GM23248 (cell line): ENCODE measurements at regions not wholly inside any gene's neighbourhood (a gene's known extent, or its start where the extent isn't known, plus 50 kb on each side); places are given as distances from the start of the nearest gene placed in this dataset.

Experiments
- DNase-seq: peaks from one replicate; pipeline ENCODE4 v3.0.0-alpha.2; 2015
- H2AFZ ChIP-seq: fragments of 200-600 bp; sonication (generic); 2 replicates; pipeline ENCODE4 v1.6.1; 2016; ENCODE audit warnings: antibody characterized with exemption
- H3F3A ChIP-seq: fragments of 200-600 bp; sonication (generic); 2 replicates; pipeline ENCODE4 v1.6.1; 2016; ENCODE audit warnings: mild to moderate bottlenecking, antibody characterized with exemption, mixed run types; ENCODE audit not compliant: insufficient read depth
- H3K27ac ChIP-seq: fragments of 200-600 bp; sonication (generic); 2 replicates; pipeline ENCODE4 v1.5.1; 2016; ENCODE audit warnings: mild to moderate bottlenecking
- H3K27me3 ChIP-seq: fragments of 200-600 bp; sonication (generic); replicated peaks from 2 replicates; pipeline ENCODE4 v1.6.1; 2016; ENCODE audit warnings: mild to moderate bottlenecking; ENCODE audit not compliant: insufficient read depth
- H3K36me3 ChIP-seq: fragments of 200-600 bp; sonication (generic); 2 replicates; pipeline ENCODE4 v1.6.1; 2016; ENCODE audit warnings: low read depth, mild to moderate bottlenecking
- H3K4me1 ChIP-seq: fragments of 200-600 bp; sonication (generic); 2 replicates; pipeline ENCODE4 v1.6.1; 2016; ENCODE audit warnings: mild to moderate bottlenecking; ENCODE audit not compliant: insufficient read depth
- H3K4me2 ChIP-seq: fragments of 200-600 bp; sonication (generic); one replicate; pipeline ENCODE4 v1.6.1; 2016; ENCODE audit warnings: mild to moderate bottlenecking; ENCODE audit not compliant: unreplicated experiment
- H3K4me3 ChIP-seq: fragments of 200-600 bp; sonication (generic); 2 replicates; pipeline ENCODE4 v1.5.1; 2016; ENCODE audit warnings: mild to moderate bottlenecking
- H3K79me2 ChIP-seq: fragments of 200-600 bp; sonication (generic); 2 replicates; pipeline ENCODE4 v1.6.1; 2016; ENCODE audit warnings: mild to moderate bottlenecking; ENCODE audit not compliant: insufficient read depth
- H3K9ac ChIP-seq: fragments of 200-600 bp; sonication (generic); 2 replicates; pipeline ENCODE4 v1.6.1; 2016; ENCODE audit warnings: mild to moderate bottlenecking
- H3K9me2 ChIP-seq: fragments of 200-600 bp; sonication (generic); 2 replicates; pipeline ENCODE4 v1.6.1; 2016; ENCODE audit warnings: mixed run types, mild to moderate bottlenecking, moderate library complexity; ENCODE audit not compliant: insufficient read depth
- H3K9me3 ChIP-seq: fragments of 200-600 bp; sonication (generic); one replicate; pipeline ENCODE4 v1.6.1; 2017; ENCODE audit warnings: low read depth
- H4K20me1 ChIP-seq: fragments of 200-600 bp; sonication (generic); 2 replicates; pipeline ENCODE4 v1.6.0; 2016; ENCODE audit not compliant: insufficient read depth
- EZH2 ChIP-seq: fragments of 200-600 bp; sonication (generic); IDR thresholded peaks from 2 replicates; pipeline ENCODE4 v1.6.1; 2018; ENCODE audit warnings: antibody characterized with exemption, mild to moderate bottlenecking; ENCODE audit not compliant: insufficient read depth, poor library complexity, severe bottlenecking
- EZH2phosphoT487 ChIP-seq: fragments of 200-600 bp; sonication (generic); IDR thresholded peaks from 2 replicates; pipeline ENCODE4 v1.6.1; 2018; ENCODE audit warnings: antibody characterized with exemption, moderate library complexity, mild to moderate bottlenecking, low read depth; ENCODE audit not compliant: insufficient read depth
- WGBS, 2 experiments: methylation state at CpG; one replicate each; pipeline ENCODE4 v1.1.6; 2015 to 2017; ENCODE audit warnings: low lambda C conversion rate in 2 of 2, low coverage in 1 of 2; ENCODE audit errors: missing lambda C conversion rate in 2 of 2; 5-methylcytosine and 5-hydroxymethylcytosine counted together
- in situ Hi-C: fragments of 300-500 bp; cut with MboI; formaldehyde crosslinking; loops from 2 replicates; pipeline ENCODE4 v1.15.0; 2020

GRCh38 chr17:14859542-14859941 is 405.6 kb downstream of the PMP22 start:
- Histone ChIP-seq H4K20me1 (no peaks in the 10 kb centered on the region), H3K4me2 (no peak overlapping the region), H3K4me3 (no peak overlapping the region), H3K4me1 (no peaks in the 10 kb centered on the region), H3F3A (no peaks in the 10 kb centered on the region), H3K36me3 (no peaks in the 10 kb centered on the region), H3K27me3 (no peaks in the 10 kb centered on the region), H3K9me3 (no peaks in the 10 kb centered on the region), H3K27ac (no peak overlapping the region), H3K9ac (no peak overlapping the region), H3K79me2 (no peaks in the 10 kb centered on the region), H2AFZ (no peak overlapping the region), H3K9me2 (no peaks in the 10 kb centered on the region)
- in situ Hi-C loops: no loop called here
- 35 to 40% methylated on average over 3 of the region's 3 CpGs for WGBS, 2 experiments
- peak; percentile 16 for DNase-seq
- TF ChIP-seq EZH2phosphoT487: no peak
- no peak for TF ChIP-seq EZH2

- no peaks in the 10 kb centered on the region for H3K36me3 ChIP-seq
- H3K79me2 ChIP-seq: no peaks in the 10 kb centered on the region
- H2AFZ ChIP-seq: no peak overlapping the region
- H3K9ac ChIP-seq: no peak overlapping the region
- no peaks in the 10 kb centered on the region for H3K9me3 ChIP-seq
- TF ChIP-seq EZH2 (no peak), EZH2phosphoT487 (no peak)
- no peaks in the 10 kb centered on the region for H3K27me3 ChIP-seq
- no peaks in the 10 kb centered on the region for H3K9me2 ChIP-seq
- no peak overlapping the region for H3K4me2 ChIP-seq
- no peaks in the 10 kb centered on the region for H4K20me1 ChIP-seq
- no peak overlapping the region for H3K4me3 ChIP-seq
- H3F3A ChIP-seq: no peaks in the 10 kb centered on the region
- no peaks in the 10 kb centered on the region for H3K4me1 ChIP-seq
- in situ Hi-C loops: no loop called here
- DNase-seq: no peak
- H3K27ac ChIP-seq: no peak overlapping the region
- WGBS, 2 experiments: 49 to 54% methylated on average over 10 of the region's 10 CpGs
Observed at GRCh38 chr17:14856176-14856575, 408.9 kb downstream of the PMP22 start.

- Histone ChIP-seq H3F3A (no peaks in the 10 kb centered on the region), H3K27ac (no peak overlapping the region), H3K79me2 (no peaks in the 10 kb centered on the region), H3K4me2 (no peak overlapping the region), H3K27me3 (no peaks in the 10 kb centered on the region), H3K9me2 (no peaks in the 10 kb centered on the region), H3K9ac (no peak overlapping the region), H2AFZ (no peak overlapping the region), H4K20me1 (no peaks in the 10 kb centered on the region), H3K4me3 (no peak overlapping the region), H3K36me3 (no peaks in the 10 kb centered on the region), H3K4me1 (no peaks in the 10 kb centered on the region), H3K9me3 (no peaks in the 10 kb centered on the region)
- no peak for TF ChIP-seq EZH2phosphoT487
- no peak for TF ChIP-seq EZH2
- 66 to 78% methylated on average over 4 of the region's 4 CpGs for WGBS, 2 experiments
- DNase-seq: no peak
- in situ Hi-C loops: no loop called here
Observed at GRCh38 chr17:14854691-14855090, 410.4 kb downstream of the PMP22 start.

- Histone ChIP-seq H3K4me1 (peaks cover 17% of the 10 kb centered on the region), H3K27ac (no peak overlapping the region), H2AFZ (no peak overlapping the region), H3K4me2 (peak overlapping the region; percentile 43), H3K79me2 (no peaks in the 10 kb centered on the region), H3K27me3 (no peaks in the 10 kb centered on the region), H3K9me2 (no peaks in the 10 kb centered on the region), H3K9me3 (no peaks in the 10 kb centered on the region), H3F3A (no peaks in the 10 kb centered on the region), H3K36me3 (no peaks in the 10 kb centered on the region), H3K4me3 (no peak overlapping the region), H3K9ac (no peak overlapping the region), H4K20me1 (no peaks in the 10 kb centered on the region)
- in situ Hi-C loops: no loop called here
- WGBS, 2 experiments: 12 to 14% methylated on average over 8 of the region's 8 CpGs
- TF ChIP-seq EZH2phosphoT487 (no peak), EZH2 (no peak)
- peak; percentile 19 for DNase-seq
Observed at GRCh38 chr17:14845591-14846281, 419.4 kb downstream of the PMP22 start.
